Neutrophil (primary cell): ENCODE measurements at regions not wholly inside any gene's neighbourhood (a gene's known extent, or its start where the extent isn't known, plus 50 kb on each side); places are given as distances from the start of the nearest gene placed in this dataset.

ENCODE experiments used
- H3K27ac ChIP-seq: fragments of 200-600 bp; sonication (generic); 2 replicates; pipeline ENCODE4 v1.5.1; 2016; ENCODE audit warnings: mild to moderate bottlenecking, moderate library complexity
- H3K27me3 ChIP-seq: fragments of 200-600 bp; sonication (generic); 2 replicates; pipeline ENCODE4 v1.6.0; 2016; ENCODE audit warnings: mild to moderate bottlenecking
- H3K36me3 ChIP-seq: fragments of 200-600 bp; sonication (generic); 2 replicates; pipeline ENCODE4 v1.5.1; 2017
- H3K4me1 ChIP-seq, 2 experiments: fragments of 200-600 bp in 1 of 2; sonication (generic) in 1 of 2; 1 replicate in 1 of 2; 2 replicates in 1 of 2; pipeline versions ENCODE4 v1.5.1 to v1.6.1; 2013 to 2016; ENCODE audit warnings: low read depth in 1 of 2, low read length in 1 of 2, mild to moderate bottlenecking in 1 of 2, moderate library complexity in 1 of 2; ENCODE audit not compliant: control insufficient read depth in 1 of 2, insufficient read depth in 1 of 2
- H3K4me3 ChIP-seq, 2 experiments: fragments of 200-600 bp in 1 of 2; sonication (generic) in 1 of 2; 1 replicate in 1 of 2; 2 replicates in 1 of 2; pipeline ENCODE4 v1.5.1; 2013 to 2016; ENCODE audit warnings: low read depth in 1 of 2, low read length in 1 of 2, mild to moderate bottlenecking in 1 of 2, moderate library complexity in 1 of 2
- H3K9me3 ChIP-seq: fragments of 200-600 bp; sonication (generic); 2 replicates; pipeline ENCODE4 v1.5.1; 2016
- TF ChIP-seq, protein P1 (sequence below): fragments of 200-600 bp; sonication (generic); IDR thresholded peaks from 2 replicates; pipeline ENCODE4 v1.5.1; 2016; ENCODE audit warnings: antibody characterized with exemption

DNA sequence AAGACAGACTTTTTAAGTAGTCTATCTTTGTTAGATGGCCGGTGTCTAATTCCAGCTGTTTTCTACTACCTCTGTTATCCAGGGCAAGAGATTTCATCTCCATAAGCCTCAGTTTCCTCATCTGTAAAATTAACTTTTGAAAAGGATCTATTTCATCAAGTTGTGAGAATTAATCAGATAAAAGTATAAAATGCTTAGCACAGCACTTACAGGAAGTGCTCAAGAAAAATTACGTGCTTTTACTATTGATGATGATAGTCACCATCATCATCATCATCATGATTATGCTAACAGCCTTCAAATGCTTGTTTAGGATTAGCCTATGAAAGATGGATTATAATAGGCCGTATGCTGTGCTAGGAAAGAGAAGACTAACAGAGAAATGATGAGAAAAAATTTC is 76.2 kb downstream of the CYRIA start:
- H3K4me1 ChIP-seq, result peaks cover 0 to 4% of the 10 kb centered on the region in 2 experiments
- no peak overlapping the region for H3K27ac ChIP-seq
- H3K9me3 ChIP-seq, result no peaks in the 10 kb centered on the region
- no peak overlapping the region for H3K4me3 ChIP-seq
- TF ChIP-seq, protein P1, sequence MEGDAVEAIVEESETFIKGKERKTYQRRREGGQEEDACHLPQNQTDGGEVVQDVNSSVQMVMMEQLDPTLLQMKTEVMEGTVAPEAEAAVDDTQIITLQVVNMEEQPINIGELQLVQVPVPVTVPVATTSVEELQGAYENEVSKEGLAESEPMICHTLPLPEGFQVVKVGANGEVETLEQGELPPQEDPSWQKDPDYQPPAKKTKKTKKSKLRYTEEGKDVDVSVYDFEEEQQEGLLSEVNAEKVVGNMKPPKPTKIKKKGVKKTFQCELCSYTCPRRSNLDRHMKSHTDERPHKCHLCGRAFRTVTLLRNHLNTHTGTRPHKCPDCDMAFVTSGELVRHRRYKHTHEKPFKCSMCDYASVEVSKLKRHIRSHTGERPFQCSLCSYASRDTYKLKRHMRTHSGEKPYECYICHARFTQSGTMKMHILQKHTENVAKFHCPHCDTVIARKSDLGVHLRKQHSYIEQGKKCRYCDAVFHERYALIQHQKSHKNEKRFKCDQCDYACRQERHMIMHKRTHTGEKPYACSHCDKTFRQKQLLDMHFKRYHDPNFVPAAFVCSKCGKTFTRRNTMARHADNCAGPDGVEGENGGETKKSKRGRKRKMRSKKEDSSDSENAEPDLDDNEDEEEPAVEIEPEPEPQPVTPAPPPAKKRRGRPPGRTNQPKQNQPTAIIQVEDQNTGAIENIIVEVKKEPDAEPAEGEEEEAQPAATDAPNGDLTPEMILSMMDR, result no peak
- peaks cover 9% of the 10 kb centered on the region for H3K36me3 ChIP-seq
- H3K27me3 ChIP-seq, result no peaks in the 10 kb centered on the region

GRCh38 chr2:16588565-16588964 is 77.1 kb downstream of the CYRIA start:
- Histone ChIP-seq H3K27ac (no peak overlapping the region), H3K4me1 (peaks cover 0 to 4% of the 10 kb centered on the region in 2 experiments), H3K9me3 (no peaks in the 10 kb centered on the region), H3K36me3 (peaks cover 9% of the 10 kb centered on the region), H3K27me3 (no peaks in the 10 kb centered on the region), H3K4me3 (no peak overlapping the region)
- TF ChIP-seq, protein P1, result no peak

- no peaks in the 10 kb centered on the region for H3K9me3 ChIP-seq
- no peak overlapping the region for H3K27ac ChIP-seq
- TF ChIP-seq, protein P1, result no peak
- peaks cover 0 to 4% of the 10 kb centered on the region in 2 experiments for H3K4me1 ChIP-seq
- no peaks in the 10 kb centered on the region for H3K27me3 ChIP-seq
- H3K36me3 ChIP-seq, result peaks cover 9% of the 10 kb centered on the region
- H3K4me3 ChIP-seq, result no peak overlapping the region
Observed at GRCh38 chr2:16587601-16588000, 78.0 kb downstream of the CYRIA start.

DNA sequence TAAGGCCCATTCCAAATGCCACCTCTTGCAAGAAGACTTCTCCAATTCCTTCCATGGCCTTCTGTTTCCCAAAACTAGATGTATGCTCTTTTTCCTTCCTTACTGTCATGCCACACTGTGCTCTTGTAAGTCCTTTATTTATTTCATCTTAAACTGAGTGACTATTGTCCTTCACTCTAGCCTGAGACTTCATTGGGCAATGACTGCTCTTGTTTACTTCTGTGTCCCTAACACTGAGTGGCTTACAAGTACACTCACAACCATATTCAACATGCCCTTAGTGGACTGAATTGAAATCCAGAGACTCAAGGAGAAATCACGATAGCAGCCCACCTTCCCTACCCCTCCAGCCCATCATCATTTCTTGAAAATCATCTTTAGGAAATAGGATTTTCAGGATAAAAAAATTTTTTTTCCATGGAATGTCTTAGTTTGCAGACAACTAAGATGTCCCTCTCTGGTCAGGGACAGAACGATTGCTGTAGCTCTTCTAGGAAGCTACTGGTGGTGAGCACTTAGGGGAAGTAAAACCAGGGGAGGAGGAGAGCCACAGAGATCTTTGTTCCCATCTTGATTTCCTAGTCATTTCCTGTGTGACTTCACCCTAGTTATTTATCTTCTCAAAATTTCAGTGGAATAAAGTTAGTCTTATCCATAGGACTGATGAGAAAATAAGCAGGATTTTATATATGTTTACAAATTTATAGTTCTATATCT is 80.7 kb downstream of the CYRIA start:
- TF ChIP-seq, protein P1, result no peak
- H3K36me3 ChIP-seq, result peaks cover 9% of the 10 kb centered on the region

DNA sequence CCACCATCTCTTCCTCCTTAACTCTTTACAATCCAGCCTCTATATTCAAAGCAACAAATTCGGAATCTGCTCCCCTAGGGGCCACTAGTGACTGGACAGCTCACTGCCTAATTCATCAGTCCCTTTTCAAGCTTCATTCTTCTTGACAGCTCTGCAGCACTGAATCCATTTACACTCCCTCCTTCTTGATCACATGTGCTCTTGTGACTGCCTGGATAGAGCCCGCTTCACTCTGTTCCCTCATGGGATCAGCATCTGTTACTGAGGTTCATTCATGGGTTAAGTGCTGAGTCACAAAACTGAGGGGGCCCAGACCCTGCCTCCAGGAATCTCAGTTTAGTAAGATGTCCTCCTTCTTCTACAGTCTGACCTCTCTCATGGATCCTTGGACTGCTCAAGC is 81.5 kb downstream of the CYRIA start:
- Histone ChIP-seq H3K27me3 (no peaks in the 10 kb centered on the region), H3K36me3 (peaks cover 9% of the 10 kb centered on the region), H3K4me3 (no peak overlapping the region), H3K9me3 (no peaks in the 10 kb centered on the region), H3K27ac (no peak overlapping the region), H3K4me1 (peaks cover 0 to 4% of the 10 kb centered on the region in 2 experiments)
- TF ChIP-seq, protein P1, result no peak

More for the DNA sequence above, 80.7 kb downstream of the CYRIA start:
- H3K4me1 ChIP-seq, result peaks cover 0 to 4% of the 10 kb centered on the region in 2 experiments
- no peaks in the 10 kb centered on the region for H3K27me3 ChIP-seq
- no peak overlapping the region for H3K4me3 ChIP-seq
- peak overlapping the region; percentile 1 for H3K27ac ChIP-seq
- no peaks in the 10 kb centered on the region for H3K9me3 ChIP-seq
